ENCODE measurements at regions not wholly inside any gene's neighbourhood (a gene's known extent, or its start where the extent isn't known, plus 50 kb on each side); places are given as distances from the start of the nearest gene placed in this dataset.
A peak's percentile ranks its signal among the peaks of the same experiment; 100 is the strongest.

- in situ Hi-C loops (cut with HindIII; ENCODE audit: low pct_unique_long_range_greater_than_20kb, low sequenced_read_pairs), result no loop called here
These were observed 176.5 kb downstream of the CENPW start for GRCh38 chr6:126516411-126516810.

GRCh38 chr6:126524811-126525326 is 185.0 kb downstream of the CENPW start:
- in situ Hi-C loops (cut with HindIII; ENCODE audit: low pct_unique_long_range_greater_than_20kb, low sequenced_read_pairs), result no loop called here
- DNase-seq (ENCODE audit: low read depth, low spot score), result no peak

More at GRCh38 chr6:126516411-126516810, 176.5 kb downstream of the CENPW start:
- no peak for DNase-seq (ENCODE audit: low read depth, low spot score)

DNA sequence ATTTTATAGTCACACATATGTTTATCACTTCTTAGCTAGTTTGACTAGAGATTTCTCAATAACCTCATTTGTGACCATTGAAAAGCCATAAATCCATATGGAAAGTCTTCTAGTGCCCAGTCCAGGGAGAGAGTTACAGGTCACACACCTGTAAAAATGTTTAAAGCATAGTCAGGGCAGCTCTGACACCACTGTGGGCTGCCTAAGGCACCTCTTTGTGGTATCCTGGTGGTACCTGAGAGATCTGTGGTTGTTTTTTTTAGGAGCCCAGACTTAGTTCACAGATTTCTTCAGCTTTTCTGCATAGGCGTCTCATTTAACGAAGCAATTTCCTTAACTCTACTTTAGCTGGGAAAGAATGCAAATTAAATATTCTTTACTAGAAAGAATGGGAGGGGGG is 186.6 kb downstream of the CENPW start:
- in situ Hi-C loops (cut with HindIII; ENCODE audit: low pct_unique_long_range_greater_than_20kb, low sequenced_read_pairs), result no loop called here
- no peak for DNase-seq (ENCODE audit: low read depth, low spot score)

DNA sequence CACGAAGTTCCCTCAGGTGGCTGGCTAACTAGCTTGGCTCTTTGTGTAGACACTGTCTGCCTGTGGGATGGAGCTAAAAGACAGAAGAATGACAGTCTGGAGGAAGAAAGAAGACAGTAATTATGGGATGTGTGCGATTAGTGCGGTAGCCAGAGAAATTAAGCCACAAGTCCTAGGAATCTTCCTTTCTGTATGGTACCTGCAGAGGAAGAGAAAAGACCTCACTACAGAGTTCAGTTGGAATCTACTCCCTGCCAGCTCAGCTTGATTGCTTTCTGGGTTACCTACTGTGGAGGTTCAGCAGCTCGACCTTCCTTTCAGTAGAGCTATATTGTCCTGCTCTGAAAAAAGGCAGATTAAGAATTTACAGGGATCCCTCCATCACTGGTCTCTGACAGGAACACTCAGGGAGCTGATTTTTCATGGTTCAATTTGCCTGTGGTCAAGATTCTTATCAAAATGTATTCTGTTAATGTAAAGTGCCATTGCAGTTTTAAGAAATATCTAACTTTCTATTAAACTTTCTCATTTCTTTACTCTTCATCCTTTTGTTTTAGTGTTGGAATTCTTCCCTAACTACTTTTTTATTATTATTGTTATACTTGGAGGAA is 187.2 kb downstream of the CENPW start:
- in situ Hi-C loops (cut with HindIII; ENCODE audit: low pct_unique_long_range_greater_than_20kb, low sequenced_read_pairs), result no loop called here
- DNase-seq (ENCODE audit: low read depth, low spot score), result no peak

DNA sequence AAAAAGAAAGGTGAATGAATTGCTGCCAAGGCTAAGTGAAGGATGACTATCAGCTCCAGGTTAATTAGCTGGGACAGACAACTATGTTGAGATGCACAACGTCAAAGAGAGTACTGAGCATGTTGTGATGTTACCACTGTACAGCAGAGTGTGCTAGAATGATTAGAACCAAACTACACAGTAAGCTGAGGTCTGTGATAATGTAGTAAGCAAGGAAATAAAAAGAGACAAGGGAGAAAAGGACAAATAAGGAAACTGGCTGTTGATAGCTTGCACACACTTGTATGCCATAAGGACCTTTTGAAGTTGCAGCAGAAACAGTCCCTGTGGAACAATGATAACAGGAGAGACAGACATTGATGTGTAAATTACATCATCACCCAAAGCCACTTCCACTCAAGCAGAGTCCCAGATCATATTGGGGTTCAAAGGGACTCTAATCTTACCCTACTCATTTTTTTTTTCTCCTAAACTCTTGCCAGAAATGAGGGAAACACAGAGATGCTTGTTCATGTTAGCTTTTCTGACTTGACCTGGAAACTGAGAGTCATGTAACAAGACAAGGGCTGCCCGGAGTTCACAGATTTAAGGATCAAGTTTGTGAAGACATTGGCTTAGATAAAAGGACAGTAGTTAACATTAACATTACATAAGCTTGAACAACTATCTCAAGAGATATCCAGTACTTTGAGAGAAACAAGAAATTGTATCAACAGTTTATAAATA is 189.9 kb downstream of the CENPW start:
- in situ Hi-C loops (cut with HindIII; ENCODE audit: low pct_unique_long_range_greater_than_20kb, low sequenced_read_pairs), result no loop called here
- peak; percentile 1 for DNase-seq (ENCODE audit: low read depth, low spot score)

DNA sequence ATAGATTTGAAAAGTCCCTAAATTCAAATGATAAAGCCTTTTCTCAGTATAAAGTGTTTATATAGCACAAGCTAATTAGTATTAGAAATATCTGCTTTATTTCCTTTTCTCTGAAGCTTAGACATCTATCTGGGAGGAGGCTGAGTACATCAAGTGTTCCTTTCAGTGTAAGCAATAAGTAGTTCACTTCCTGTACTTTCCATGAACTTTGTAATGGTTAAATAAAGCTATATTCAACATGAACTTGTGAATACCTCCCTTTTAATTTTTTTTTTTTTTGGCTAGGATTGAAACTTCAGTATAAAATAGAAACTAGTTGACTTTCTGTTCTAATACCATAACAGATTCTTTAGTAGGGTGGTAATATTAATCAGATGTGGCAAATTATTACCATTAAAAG is 190.9 kb downstream of the CENPW start:
- in situ Hi-C loops (cut with HindIII; ENCODE audit: low pct_unique_long_range_greater_than_20kb, low sequenced_read_pairs), result no loop called here
- DNase-seq (ENCODE audit: low read depth, low spot score), result no peak

DNA sequence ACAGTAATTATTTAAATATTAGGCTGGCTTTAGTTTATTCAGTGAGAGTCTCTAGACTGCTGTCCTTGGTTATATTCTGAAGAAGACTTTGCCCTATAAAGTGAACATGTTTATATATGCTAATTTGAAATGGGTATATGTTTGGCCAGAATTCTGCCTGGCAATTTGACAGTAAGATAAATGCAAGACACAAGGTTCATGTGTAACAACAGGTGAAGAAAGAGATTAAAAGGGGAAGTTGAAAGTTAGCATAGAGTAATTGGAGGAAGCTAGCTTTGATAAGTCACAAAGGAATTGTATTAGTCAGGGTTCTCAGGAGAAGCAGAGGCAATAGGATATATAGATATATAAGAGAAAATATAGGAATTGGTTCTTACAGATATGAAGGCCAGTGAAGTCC is 191.4 kb downstream of the CENPW start:
- DNase-seq (ENCODE audit: low read depth, low spot score), result no peak
- in situ Hi-C loops (cut with HindIII; ENCODE audit: low pct_unique_long_range_greater_than_20kb, low sequenced_read_pairs), result no loop called here

DNA sequence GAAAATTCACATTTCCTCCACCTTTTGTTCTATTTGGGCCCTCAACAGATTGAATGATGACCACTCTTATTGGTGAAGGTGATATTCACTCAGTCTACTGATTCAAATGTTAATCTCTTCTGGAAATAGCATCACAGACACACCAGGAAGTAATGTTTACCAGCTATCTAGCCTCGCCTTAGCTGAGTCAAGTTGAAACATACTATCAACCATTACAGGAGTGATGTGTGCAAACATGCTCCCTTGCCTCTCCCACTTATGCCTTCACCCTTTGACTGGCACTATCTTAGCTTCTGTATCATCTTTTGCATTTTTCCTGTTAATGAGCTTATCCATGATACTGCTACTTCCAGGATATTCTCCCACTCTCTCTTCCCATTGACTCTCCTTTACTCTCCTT is 191.9 kb downstream of the CENPW start:
- in situ Hi-C loops (cut with HindIII; ENCODE audit: low pct_unique_long_range_greater_than_20kb, low sequenced_read_pairs), result no loop called here
- no peak for DNase-seq (ENCODE audit: low read depth, low spot score)

GRCh38 chr6:126534401-126534800 is 194.5 kb downstream of the CENPW start:
- in situ Hi-C loops (cut with HindIII; ENCODE audit: low pct_unique_long_range_greater_than_20kb, low sequenced_read_pairs), result no loop called here
- no peak for DNase-seq (ENCODE audit: low read depth, low spot score)

DNA sequence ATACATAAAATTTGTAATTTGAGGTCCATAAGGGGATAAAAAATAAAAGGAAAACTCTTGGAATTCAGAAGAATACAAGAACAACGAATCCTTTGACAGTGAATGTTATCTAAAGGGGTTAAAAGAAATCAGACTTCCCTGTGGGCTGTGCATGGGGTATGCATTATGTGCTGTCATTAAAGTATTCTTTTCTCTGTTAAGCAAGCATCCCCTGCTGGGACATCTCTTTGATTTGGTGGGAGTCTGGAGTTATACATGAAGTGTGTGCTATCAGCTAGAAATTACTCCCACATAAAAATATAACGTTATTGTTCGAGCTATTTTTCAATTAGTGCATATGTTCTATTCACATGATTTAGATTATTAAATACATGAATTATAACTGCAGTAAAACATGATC is 195.2 kb downstream of the CENPW start:
- no peak for DNase-seq (ENCODE audit: low read depth, low spot score)
- in situ Hi-C loops (cut with HindIII; ENCODE audit: low pct_unique_long_range_greater_than_20kb, low sequenced_read_pairs), result no loop called here

- in situ Hi-C loops (cut with HindIII; ENCODE audit: low pct_unique_long_range_greater_than_20kb, low sequenced_read_pairs), result no loop called here
- no peak for DNase-seq (ENCODE audit: low read depth, low spot score)
These were observed 195.7 kb downstream of the CENPW start for GRCh38 chr6:126535595-126535994.

DNA sequence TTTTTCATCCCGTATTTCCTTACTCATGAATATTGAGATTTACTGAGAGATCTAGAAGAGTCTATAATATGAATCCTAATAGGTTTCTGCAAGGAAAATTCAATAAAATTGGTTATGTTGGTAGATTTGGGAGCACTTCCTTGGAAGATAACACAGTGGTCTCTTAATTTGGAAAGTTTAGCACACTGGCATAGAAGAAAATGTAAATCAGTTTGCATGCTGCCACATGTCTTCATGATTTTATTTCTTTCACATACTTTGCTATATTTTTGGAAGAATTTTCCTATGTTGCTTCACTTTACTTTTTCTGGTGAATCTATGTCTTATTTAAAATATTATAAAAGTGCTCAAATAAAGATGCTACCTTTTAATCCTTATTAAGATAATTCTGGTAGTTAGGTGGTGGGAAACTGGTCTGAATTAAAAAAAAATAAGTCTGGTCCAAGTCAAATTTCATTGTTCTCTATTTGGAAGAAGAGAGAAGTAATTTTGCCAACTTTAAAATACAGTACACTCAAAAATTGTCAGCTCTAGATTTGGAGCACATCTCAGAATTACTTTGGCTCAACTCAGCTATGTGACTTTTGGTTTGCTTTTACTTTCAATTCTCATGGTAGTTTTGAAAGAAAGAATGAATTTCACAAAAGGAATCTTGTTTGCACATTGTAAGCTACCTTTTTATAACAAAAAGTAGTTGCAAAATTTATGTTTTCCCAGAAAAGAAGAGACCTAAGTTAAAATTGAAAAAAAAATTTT is 197.3 kb downstream of the CENPW start:
- no peak for DNase-seq (ENCODE audit: low read depth, low spot score)
- in situ Hi-C loops (cut with HindIII; ENCODE audit: low pct_unique_long_range_greater_than_20kb, low sequenced_read_pairs), result no loop called here

- in situ Hi-C loops (cut with HindIII; ENCODE audit: low pct_unique_long_range_greater_than_20kb, low sequenced_read_pairs), result no loop called here
- no peak for DNase-seq (ENCODE audit: low read depth, low spot score)
These were observed 199.1 kb downstream of the CENPW start for GRCh38 chr6:126539022-126539421.

DNA sequence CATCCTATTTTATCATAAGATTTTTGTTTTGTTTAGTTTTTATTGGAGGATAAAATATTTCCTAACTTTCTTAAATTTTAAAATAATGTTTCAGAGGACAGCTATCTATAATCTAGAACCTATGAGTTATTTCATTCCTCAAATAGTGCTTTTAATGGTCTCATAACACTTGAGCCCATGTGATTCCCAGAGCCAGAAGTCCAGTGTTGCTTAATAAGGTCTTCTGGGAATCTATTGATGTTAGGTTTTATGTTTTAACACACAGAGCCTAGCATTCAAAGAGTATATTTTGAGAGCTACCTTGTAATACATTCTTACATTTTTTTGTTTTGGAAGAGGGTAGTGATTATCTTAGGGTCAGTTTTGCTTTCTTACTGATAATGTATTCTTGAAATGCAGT is 200.2 kb downstream of the CENPW start:
- DNase-seq (ENCODE audit: low read depth, low spot score), result no peak
- in situ Hi-C loops (cut with HindIII; ENCODE audit: low pct_unique_long_range_greater_than_20kb, low sequenced_read_pairs), result no loop called here

DNA sequence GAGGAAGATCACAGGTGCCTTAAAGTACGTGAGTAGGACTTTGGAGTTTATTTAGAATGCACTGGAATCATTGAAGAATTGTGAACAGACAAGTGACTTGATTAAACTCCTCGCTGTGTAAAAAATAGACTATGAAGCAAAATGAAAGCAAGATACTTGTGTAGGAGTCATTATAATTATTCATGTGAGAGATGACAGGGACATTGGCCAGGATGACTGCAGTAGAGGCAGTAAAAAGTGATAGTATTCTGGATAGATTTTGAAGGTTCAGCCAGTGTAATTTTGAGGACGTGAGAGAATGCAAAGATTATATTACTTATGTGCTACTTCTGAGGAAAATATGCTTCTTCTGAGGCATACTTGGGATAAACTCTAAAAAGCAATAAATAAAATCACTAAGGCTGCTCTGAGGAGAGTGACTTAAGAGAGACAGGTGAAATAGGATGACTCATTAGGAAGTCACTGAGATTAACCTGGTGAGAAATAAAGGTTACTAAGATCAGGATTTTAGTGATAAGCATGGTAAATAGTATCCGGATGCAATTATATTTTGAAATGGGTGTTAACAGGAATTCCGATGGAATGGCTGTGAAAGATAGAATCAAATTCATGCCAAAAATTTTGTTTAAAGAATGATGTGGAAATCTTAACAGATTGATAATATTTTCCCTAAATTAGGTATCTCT is 202.0 kb downstream of the CENPW start:
- no peak for DNase-seq (ENCODE audit: low read depth, low spot score)
- in situ Hi-C loops (cut with HindIII; ENCODE audit: low pct_unique_long_range_greater_than_20kb, low sequenced_read_pairs), result no loop called here

- no peak for DNase-seq (ENCODE audit: low read depth, low spot score)
- in situ Hi-C loops (cut with HindIII; ENCODE audit: low pct_unique_long_range_greater_than_20kb, low sequenced_read_pairs), result no loop called here
These were observed 206.7 kb downstream of the CENPW start for GRCh38 chr6:126546541-126547120.

- DNase-seq (ENCODE audit: low read depth, low spot score), result peak; percentile 28
- in situ Hi-C loops (cut with HindIII; ENCODE audit: low pct_unique_long_range_greater_than_20kb, low sequenced_read_pairs), result no loop called here
These were observed 208.4 kb downstream of the CENPW start for GRCh38 chr6:126548300-126548699.

- DNase-seq (ENCODE audit: low read depth, low spot score), result peak; percentile 2
- in situ Hi-C loops (cut with HindIII; ENCODE audit: low pct_unique_long_range_greater_than_20kb, low sequenced_read_pairs), result no loop called here
These were observed 210.4 kb downstream of the CENPW start for GRCh38 chr6:126550323-126550722.

Measured in SK-MEL-5 (cell line).